Liver (tissue), 8 donors: ENCODE measurements at regions not wholly inside any gene's neighbourhood (a gene's known extent, or its start where the extent isn't known, plus 50 kb on each side); places are given as distances from the start of the nearest gene placed in this dataset.

Experiments used
- DNase-seq: peaks from one replicate; pipeline ENCODE4 v3.0.0-alpha.2; 2017; ENCODE audit warnings: low spot score
- H3K27ac ChIP-seq, 2 donors: one replicate each; pipeline ENCODE4 v1.7.0; 2013; ENCODE audit warnings: inconsistent platforms in 2 of 2, low read length in 2 of 2, control low read depth in 1 of 2, low read depth in 1 of 2, mild to moderate bottlenecking in 1 of 2
- H3K27me3 ChIP-seq, 4 donors: one replicate each; pipeline versions ENCODE4 v1.6.1 to v1.7.0; 2013; ENCODE audit warnings: low read length in 3 of 4, inconsistent platforms in 1 of 4, mild to moderate bottlenecking in 1 of 4, moderate library complexity in 1 of 4; ENCODE audit not compliant: control insufficient read depth in 4 of 4, insufficient read depth in 4 of 4
- H3K36me3 ChIP-seq, 4 donors: one replicate each; pipeline versions ENCODE4 v1.6.1 to v1.7.0; 2013; ENCODE audit warnings: low read length in 3 of 4, mild to moderate bottlenecking in 3 of 4, low read depth in 1 of 4, moderate library complexity in 1 of 4; ENCODE audit not compliant: control insufficient read depth in 4 of 4, insufficient read depth in 3 of 4
- H3K4me1 ChIP-seq, 4 donors: one replicate each; pipeline versions ENCODE4 v1.6.1 to v1.7.0; 2013; ENCODE audit warnings: low read length in 3 of 4, mild to moderate bottlenecking in 3 of 4, moderate library complexity in 1 of 4; ENCODE audit not compliant: control insufficient read depth in 4 of 4, insufficient read depth in 4 of 4
- H3K4me3 ChIP-seq, 3 donors: one replicate each; pipeline versions ENCODE4 v1.6.1 to v1.7.0; 2013; ENCODE audit warnings: low read length in 3 of 3, control low read depth in 1 of 3, low read depth in 1 of 3, mild to moderate bottlenecking in 1 of 3
- H3K9ac ChIP-seq, 2 donors: one replicate each; pipeline ENCODE4 v1.7.0; 2013; ENCODE audit warnings: low read length in 2 of 2, mild to moderate bottlenecking in 2 of 2, moderate library complexity in 2 of 2, control low read depth in 1 of 2, low read depth in 1 of 2
- H3K9me3 ChIP-seq, 4 donors: one replicate each; pipeline versions ENCODE4 v1.6.1 to v1.7.0; 2013; ENCODE audit warnings: low read length in 3 of 4; ENCODE audit not compliant: control insufficient read depth in 4 of 4
- ATF3 ChIP-seq: IDR thresholded peaks from 2 replicates; pipeline ENCODE4 v1.6.1; 2016; ENCODE audit warnings: antibody characterized with exemption
- CTCF ChIP-seq: fragments of 150-350 bp; IDR thresholded peaks from 2 replicates; pipeline ENCODE4 v1.5.1; 2017; ENCODE audit warnings: improper control_type of control experiment, low read depth, low read length; ENCODE audit not compliant: missing input control
- EGR1 ChIP-seq, 2 donors: IDR thresholded peaks; 2 replicates each; pipeline ENCODE4 v1.6.1; 2016 to 2018; ENCODE audit warnings: antibody characterized with exemption in 2 of 2, low read depth in 2 of 2
- FOXA1 ChIP-seq: IDR thresholded peaks from 2 replicates; pipeline ENCODE4 v1.6.1; 2016; ENCODE audit warnings: antibody characterized with exemption
- FOXA2 ChIP-seq: IDR thresholded peaks from 2 replicates; pipeline ENCODE4 v1.6.1; 2016; ENCODE audit warnings: antibody characterized with exemption
- GABPA ChIP-seq, 2 donors: IDR thresholded peaks in 1 of 2; conservative IDR thresholded peaks in 1 of 2; 2 replicates each; pipeline ENCODE4 v1.6.1; 2016; ENCODE audit warnings: antibody characterized with exemption in 2 of 2, mild to moderate bottlenecking in 1 of 2, moderate library complexity in 1 of 2
- HNF4A ChIP-seq, 2 donors: conservative IDR thresholded peaks; 2 replicates each; pipeline ENCODE4 v1.6.1; 2016; ENCODE audit warnings: antibody characterized with exemption in 2 of 2, mild to moderate bottlenecking in 2 of 2
- HNF4G ChIP-seq: IDR thresholded peaks from 2 replicates; pipeline ENCODE4 v1.6.1; 2016; ENCODE audit warnings: antibody characterized with exemption
- JUND ChIP-seq, 2 donors: IDR thresholded peaks; 2 replicates each; pipeline ENCODE4 v1.6.1; 2016; ENCODE audit warnings: antibody characterized with exemption in 2 of 2
- MAX ChIP-seq: IDR thresholded peaks from 2 replicates; pipeline ENCODE4 v1.6.1; 2016; ENCODE audit warnings: antibody characterized with exemption
- NR2F2 ChIP-seq: IDR thresholded peaks from 2 replicates; pipeline ENCODE4 v1.6.1; 2016; ENCODE audit warnings: antibody characterized with exemption
- RAD21 ChIP-seq, 2 donors: IDR thresholded peaks; 2 replicates each; pipeline ENCODE4 v1.6.1; 2016; ENCODE audit warnings: antibody characterized with exemption in 2 of 2, mild to moderate bottlenecking in 2 of 2
- RXRA ChIP-seq, 2 donors: IDR thresholded peaks; 2 replicates each; pipeline ENCODE4 v1.6.1; 2017 to 2018; ENCODE audit warnings: antibody characterized with exemption in 2 of 2, mild to moderate bottlenecking in 1 of 2
- SP1 ChIP-seq: IDR thresholded peaks from 2 replicates; pipeline ENCODE4 v1.6.1; 2018; ENCODE audit warnings: antibody characterized with exemption, mild to moderate bottlenecking
- TAF1 ChIP-seq: conservative IDR thresholded peaks from 2 replicates; pipeline ENCODE4 v1.6.1; 2016; ENCODE audit warnings: antibody characterized with exemption, mild to moderate bottlenecking
- YY1 ChIP-seq: IDR thresholded peaks from 2 replicates; pipeline ENCODE4 v1.6.1; 2016; ENCODE audit warnings: antibody characterized with exemption, mild to moderate bottlenecking
- ZBTB33 ChIP-seq: IDR thresholded peaks from 2 replicates; pipeline ENCODE4 v1.6.1; 2016; ENCODE audit warnings: antibody characterized with exemption
- WGBS: extraction: QIAGEN DNeasy Blood & Tissue Kit; methylation state at CpG from one replicate; pipeline ENCODE4 v1.1.7; 2013; 5-methylcytosine and 5-hydroxymethylcytosine counted together
- donor health status: healthy.
- donor health status: healthy.
- donor health status: healthy.
- donor health status: healthy.
- donor health status: healthy.

GRCh38 chr2:12089001-12089400 is 342.6 kb downstream of the LPIN1 start:
- Histone ChIP-seq H3K4me1 (peaks cover 0 to 5% (median 0%) of the 10 kb centered on the region in 4 donors), H3K27me3 (no peaks in the 10 kb centered on the region), H3K27ac (no peak overlapping the region), H3K4me3 (no peak overlapping the region), H3K36me3 (no peaks in the 10 kb centered on the region), H3K9ac (no peak overlapping the region), H3K9me3 (peaks cover 0 to 4% (median 0%) of the 10 kb centered on the region in 4 donors)
- no peak for TF ChIP-seq TAF1
- WGBS: 90% methylated on average over 1 of the region's 1 CpG
- no peak for DNase-seq

- 86% methylated on average over 7 of the region's 7 CpGs for WGBS
- no peaks in the 10 kb centered on the region for H3K36me3 ChIP-seq
- no peak for DNase-seq
- peaks cover 0 to 5% (median 0%) of the 10 kb centered on the region in 4 donors for H3K4me1 ChIP-seq
- H3K4me3 ChIP-seq: no peak overlapping the region
- no peaks in the 10 kb centered on the region for H3K27me3 ChIP-seq
- TF ChIP-seq NR2F2 (no peak), YY1 (no peak), HNF4G (no peak), RXRA (IDR thresholded peaks at IDR 0.05) (no peak)
- H3K9ac ChIP-seq: no peak overlapping the region
- H3K27ac ChIP-seq: peak overlapping the region in 1 of 2 donors; percentile 74
- peaks cover 0 to 4% (median 0%) of the 10 kb centered on the region in 4 donors for H3K9me3 ChIP-seq
Measured at GRCh38 chr2:12089496-12089895, 343.1 kb downstream of the LPIN1 start.

GRCh38 chr2:12090072-12090471 is 343.6 kb downstream of the LPIN1 start:
- Histone ChIP-seq H3K4me1 (peaks cover 0 to 5% (median 0%) of the 10 kb centered on the region in 4 donors), H3K27me3 (no peaks in the 10 kb centered on the region), H3K36me3 (no peaks in the 10 kb centered on the region), H3K27ac (peak overlapping the region; percentile 69 to 74), H3K4me3 (no peak overlapping the region), H3K9me3 (peaks cover 0 to 4% (median 0%) of the 10 kb centered on the region in 4 donors), H3K9ac (peak overlapping the region in 1 of 2 donors; percentile 12)
- 94% methylated on average over 3 of the region's 3 CpGs for WGBS
- TF ChIP-seq GABPA (IDR thresholded peaks at IDR 0.05 in 1 of 2, conservative IDR thresholded peaks at IDR 0.05 in 1 of 2) (no peak), MAX (no peak), FOXA1 (no peak), YY1 (no peak), HNF4A (conservative IDR thresholded peaks at IDR 0.05) (no peak)
- DNase-seq: no peak

GRCh38 chr2:12090590-12090989 is 344.2 kb downstream of the LPIN1 start:
- Histone ChIP-seq H3K27me3 (no peaks in the 10 kb centered on the region), H3K9me3 (peaks cover 0 to 4% (median 0%) of the 10 kb centered on the region in 4 donors), H3K4me1 (peaks cover 0 to 5% (median 0%) of the 10 kb centered on the region in 4 donors), H3K27ac (peak overlapping the region; percentile 69 to 74), H3K4me3 (no peak overlapping the region), H3K36me3 (no peaks in the 10 kb centered on the region), H3K9ac (no peak overlapping the region)
- DNase-seq: no peak
- 33% methylated on average over 3 of the region's 3 CpGs for WGBS
- TF ChIP-seq RAD21 (IDR thresholded peaks at IDR 0.05) (peak; percentile 36 to 55), HNF4G (peak; percentile 59), GABPA (IDR thresholded peaks at IDR 0.05 in 1 of 2, conservative IDR thresholded peaks at IDR 0.05 in 1 of 2) (no peak), HNF4A (conservative IDR thresholded peaks at IDR 0.05) (peak; percentile 86 to 88), YY1 (peak; percentile 35), RXRA (IDR thresholded peaks at IDR 0.05) (peak; percentile 22 to 78), CTCF (no peak), EGR1 (IDR thresholded peaks at IDR 0.05; ENCODE audit: low read depth in 2 of 2) (peak; percentile 55 to 92), NR2F2 (no peak), JUND (IDR thresholded peaks at IDR 0.05) (peak in 1 of 2 donors; percentile 26), MAX (peak; percentile 37), ZBTB33 (no peak), ATF3 (no peak), FOXA2 (peak; percentile 52), FOXA1 (peak; percentile 69), TAF1 (no peak), SP1 (peak; percentile 69)
